Subcutaneous abdominal adipose tissue (tissue), 5 donors: ENCODE measurements at regions not wholly inside any gene's neighbourhood (a gene's known extent, or its start where the extent isn't known, plus 50 kb on each side); places are given as distances from the start of the nearest gene placed in this dataset.

Experiments used
- H3K27ac ChIP-seq: one replicate; pipeline ENCODE4 v1.7.0; 2013; ENCODE audit warnings: low read depth, mild to moderate bottlenecking, inconsistent platforms, low read length, moderate library complexity
- H3K27me3 ChIP-seq, 5 donors: one replicate each; pipeline ENCODE4 v1.7.0; 2013; ENCODE audit warnings: low read length in 5 of 5, inconsistent platforms in 1 of 5; ENCODE audit not compliant: control insufficient read depth in 5 of 5, insufficient read depth in 4 of 5
- H3K36me3 ChIP-seq, 5 donors: one replicate each; pipeline ENCODE4 v1.7.0; 2013; ENCODE audit warnings: low read length in 5 of 5; ENCODE audit not compliant: control insufficient read depth in 5 of 5, insufficient read depth in 5 of 5
- H3K4me1 ChIP-seq, 5 donors: one replicate each; pipeline ENCODE4 v1.7.0; 2013; ENCODE audit warnings: low read length in 5 of 5, mild to moderate bottlenecking in 3 of 5, moderate library complexity in 1 of 5; ENCODE audit not compliant: control insufficient read depth in 5 of 5, insufficient read depth in 5 of 5
- H3K4me3 ChIP-seq, 5 donors: one replicate each; pipeline ENCODE4 v1.7.0; 2013; ENCODE audit warnings: low read length in 5 of 5, low read depth in 1 of 5
- H3K9ac ChIP-seq, 5 donors: one replicate each; pipeline ENCODE4 v1.7.0; 2013; ENCODE audit warnings: low read length in 5 of 5, mild to moderate bottlenecking in 4 of 5, moderate library complexity in 3 of 5
- H3K9me3 ChIP-seq, 5 donors: one replicate each; pipeline ENCODE4 v1.7.0; 2013; ENCODE audit warnings: low read length in 5 of 5; ENCODE audit not compliant: control insufficient read depth in 5 of 5
- donor health status: healthy.
- donor health status: healthy.
- donor health status: healthy.
- donor health status: healthy.
- donor health status: healthy.

DNA sequence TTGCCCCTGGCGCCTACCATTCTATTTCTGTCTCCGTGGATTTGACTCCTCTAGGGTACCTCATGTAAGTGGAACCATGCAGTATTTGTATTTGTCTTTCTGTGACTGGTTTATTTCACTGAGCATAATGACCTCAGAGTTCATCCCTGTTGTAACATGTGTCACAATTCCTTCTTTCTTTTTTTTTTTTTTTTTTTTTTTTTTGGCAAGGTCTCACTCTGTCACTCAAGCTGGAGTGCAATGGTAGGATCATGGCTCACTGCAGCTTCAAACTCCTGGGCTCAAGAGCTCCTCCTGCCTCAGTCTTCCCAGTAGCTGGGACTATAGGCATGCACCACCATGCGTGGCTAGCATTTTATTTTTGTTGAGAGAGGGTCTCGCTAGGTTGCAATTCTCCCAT, 74.0 kb upstream of the SEPTIN5 start:
- Histone ChIP-seq H3K36me3 (no peaks in the 10 kb centered on the region), H3K4me1 (peaks cover 0 to 5% (median 3%) of the 10 kb centered on the region in 5 donors), H3K9me3 (no peaks in the 10 kb centered on the region), H3K27me3 (peaks cover 3 to 16% (median 10%) of the 10 kb centered on the region in 5 donors), H3K4me3 (no peak overlapping the region), H3K27ac (no peak overlapping the region), H3K9ac (no peak overlapping the region)

DNA sequence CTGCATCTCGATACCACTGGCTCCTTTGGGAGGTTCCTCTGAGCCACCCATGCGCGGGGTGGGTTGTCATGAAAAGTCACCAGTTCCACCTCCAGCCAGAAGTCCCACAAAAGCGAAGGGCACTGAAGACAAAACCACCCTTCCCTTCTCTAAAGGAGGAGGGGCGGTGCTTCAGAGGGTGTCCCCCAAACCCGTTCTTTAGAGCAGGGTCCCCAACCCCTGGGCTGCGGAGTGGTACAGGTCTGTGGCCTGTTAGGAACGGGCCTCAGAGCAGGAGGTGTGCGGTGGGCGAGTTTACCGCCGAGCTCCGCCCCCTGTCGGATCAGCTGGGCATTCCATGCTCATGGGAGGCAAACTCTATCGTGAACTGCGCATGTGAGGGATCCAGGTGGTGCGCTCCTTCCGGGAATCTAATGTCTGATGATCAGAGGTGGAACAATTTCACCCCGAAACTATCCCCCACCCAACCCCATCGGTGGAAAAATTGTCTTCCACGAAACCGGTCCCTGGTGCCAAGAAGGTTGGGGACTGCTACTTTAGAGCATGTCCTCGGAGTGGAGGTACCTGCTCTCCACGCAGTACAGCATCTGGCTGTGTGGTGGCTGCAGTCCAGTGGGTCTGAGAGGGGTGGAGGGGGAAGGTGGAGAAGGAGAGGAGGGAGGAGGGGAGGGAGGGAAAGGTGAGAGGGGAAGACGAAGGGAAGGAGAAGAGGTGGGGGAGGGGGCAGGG, 72.9 kb upstream of the SEPTIN5 start:
- H3K36me3 ChIP-seq, result no peaks in the 10 kb centered on the region
- peaks cover 0 to 5% (median 3%) of the 10 kb centered on the region in 5 donors for H3K4me1 ChIP-seq
- no peak overlapping the region for H3K4me3 ChIP-seq
- H3K27me3 ChIP-seq, result peaks cover 3 to 16% (median 10%) of the 10 kb centered on the region in 5 donors
- no peak overlapping the region for H3K9ac ChIP-seq
- H3K27ac ChIP-seq, result no peak overlapping the region
- H3K9me3 ChIP-seq, result no peaks in the 10 kb centered on the region

DNA sequence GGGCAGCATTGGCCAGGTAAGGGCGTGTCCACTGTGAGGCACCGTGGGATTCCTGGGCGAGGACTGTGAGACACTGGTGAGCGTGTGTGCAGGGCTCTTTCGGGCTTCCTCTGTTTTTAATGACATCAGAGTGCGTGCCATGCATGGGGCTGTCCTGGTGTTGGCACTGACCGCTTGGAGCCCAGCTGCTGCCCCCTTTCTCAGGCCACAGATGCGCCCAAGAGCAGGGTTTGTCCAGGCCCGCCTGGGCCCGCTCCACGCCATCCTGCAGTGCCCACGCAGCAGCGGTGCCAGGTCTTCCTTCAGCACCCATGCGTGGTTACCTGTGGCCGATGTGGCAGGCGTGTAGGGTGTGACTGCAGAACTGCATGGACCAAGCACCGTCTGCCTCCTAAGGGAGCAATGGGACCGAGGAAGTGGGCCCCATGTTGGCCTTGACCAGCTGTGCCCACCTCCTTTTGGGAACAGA, 72.3 kb upstream of the SEPTIN5 start:
- H3K4me1 ChIP-seq, result peaks cover 0 to 5% (median 3%) of the 10 kb centered on the region in 5 donors
- no peak overlapping the region for H3K27ac ChIP-seq
- H3K4me3 ChIP-seq, result no peak overlapping the region
- no peak overlapping the region for H3K9ac ChIP-seq
- peaks cover 3 to 16% (median 10%) of the 10 kb centered on the region in 5 donors for H3K27me3 ChIP-seq
- no peaks in the 10 kb centered on the region for H3K36me3 ChIP-seq
- no peaks in the 10 kb centered on the region for H3K9me3 ChIP-seq

DNA sequence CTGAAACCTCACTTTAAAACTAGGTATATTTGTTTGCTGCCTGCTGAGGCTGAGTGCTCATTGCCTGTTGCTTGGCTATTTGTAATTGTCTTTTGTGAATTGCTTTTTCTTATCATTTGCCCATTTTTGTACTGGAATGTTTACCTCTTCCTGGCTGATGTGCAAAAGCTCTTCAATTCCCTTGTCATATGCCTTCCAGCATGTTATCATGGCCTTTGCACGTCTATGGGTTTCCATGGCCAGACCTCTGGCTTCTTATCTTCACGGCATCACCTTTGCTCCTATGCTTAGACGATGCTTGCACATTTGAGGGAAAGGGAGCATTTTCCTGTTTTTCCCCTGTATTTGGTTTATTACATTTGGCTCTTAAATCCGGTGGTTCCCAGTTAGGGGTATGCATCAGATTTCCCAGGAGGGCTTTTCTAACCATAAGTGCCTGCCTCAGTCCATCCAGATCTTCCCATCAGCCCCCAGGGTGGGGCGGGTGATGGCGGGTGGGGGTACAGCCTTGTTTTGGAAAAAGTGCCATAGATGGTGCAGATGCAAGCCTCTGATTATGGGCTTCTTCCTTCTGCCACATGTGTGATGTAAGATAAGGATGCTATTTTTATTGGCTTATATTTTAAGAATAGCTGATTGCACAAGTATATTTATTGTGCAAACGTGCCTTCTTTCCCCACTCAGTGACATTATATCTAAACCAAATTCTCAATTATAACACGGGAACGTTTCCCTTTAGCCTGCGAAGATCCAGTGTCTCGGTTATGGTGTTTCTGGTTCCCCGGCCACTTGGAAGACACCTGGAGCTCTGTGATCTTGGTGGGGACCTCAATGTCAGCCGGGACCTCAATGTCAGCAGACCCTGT, 70.6 kb upstream of the SEPTIN5 start:
- Histone ChIP-seq H3K4me3 (no peak overlapping the region), H3K4me1 (peaks cover 0 to 5% (median 3%) of the 10 kb centered on the region in 5 donors), H3K27ac (no peak overlapping the region), H3K9ac (no peak overlapping the region), H3K36me3 (no peaks in the 10 kb centered on the region), H3K9me3 (peaks cover 3 to 9% (median 7%) of the 10 kb centered on the region in 5 donors), H3K27me3 (peaks cover 3 to 16% (median 10%) of the 10 kb centered on the region in 5 donors)

DNA sequence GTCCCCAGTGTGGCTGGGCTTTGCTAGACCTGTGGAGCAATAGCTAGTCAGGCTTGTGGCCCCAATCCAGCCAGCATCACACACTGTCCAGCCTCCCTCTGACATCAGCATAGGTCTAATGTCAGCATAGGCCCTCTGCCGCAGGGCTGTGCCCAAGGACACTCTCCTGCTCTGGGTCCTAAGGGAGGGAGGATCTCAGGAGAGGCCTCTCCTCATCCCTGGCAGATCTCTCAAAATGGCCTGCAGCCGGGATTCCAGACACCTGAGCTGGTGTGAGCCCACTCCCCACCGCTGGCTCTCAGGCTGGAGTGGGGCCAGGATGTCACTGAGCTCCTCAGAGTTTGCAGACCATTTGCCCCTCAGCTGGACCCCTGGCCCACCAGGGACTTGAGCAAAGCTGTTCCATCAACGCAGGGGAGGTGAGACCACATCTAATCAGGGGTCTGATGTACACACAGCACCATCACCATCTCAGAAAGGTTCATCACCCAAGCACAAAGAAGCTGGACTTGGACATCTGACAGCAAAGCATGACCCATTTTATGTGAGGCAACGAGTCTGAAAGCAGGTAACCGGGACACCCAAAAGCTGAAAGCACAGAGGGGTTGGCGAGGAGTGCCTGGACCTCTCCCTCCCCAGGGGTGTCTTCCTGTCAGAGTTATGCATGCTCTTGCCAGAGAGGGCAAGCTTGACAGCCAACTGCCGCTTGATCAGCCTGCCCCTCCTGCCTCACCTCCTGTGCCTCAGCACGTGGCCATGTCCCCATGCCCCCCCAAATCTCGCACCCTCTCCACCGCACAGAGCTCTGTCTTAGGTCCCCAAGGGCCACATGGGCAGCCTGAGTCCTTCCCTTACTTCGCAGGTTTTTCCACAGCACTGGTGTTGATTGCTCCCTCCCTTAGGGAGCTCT, 69.7 kb upstream of the SEPTIN5 start:
- peaks cover 3 to 16% (median 10%) of the 10 kb centered on the region in 5 donors for H3K27me3 ChIP-seq
- H3K4me3 ChIP-seq, result no peak overlapping the region
- H3K36me3 ChIP-seq, result no peaks in the 10 kb centered on the region
- no peak overlapping the region for H3K9ac ChIP-seq
- H3K9me3 ChIP-seq, result peaks cover 3 to 17% (median 10%) of the 10 kb centered on the region in 5 donors
- H3K4me1 ChIP-seq, result peaks cover 0 to 5% (median 3%) of the 10 kb centered on the region in 5 donors
- H3K27ac ChIP-seq, result no peak overlapping the region

DNA sequence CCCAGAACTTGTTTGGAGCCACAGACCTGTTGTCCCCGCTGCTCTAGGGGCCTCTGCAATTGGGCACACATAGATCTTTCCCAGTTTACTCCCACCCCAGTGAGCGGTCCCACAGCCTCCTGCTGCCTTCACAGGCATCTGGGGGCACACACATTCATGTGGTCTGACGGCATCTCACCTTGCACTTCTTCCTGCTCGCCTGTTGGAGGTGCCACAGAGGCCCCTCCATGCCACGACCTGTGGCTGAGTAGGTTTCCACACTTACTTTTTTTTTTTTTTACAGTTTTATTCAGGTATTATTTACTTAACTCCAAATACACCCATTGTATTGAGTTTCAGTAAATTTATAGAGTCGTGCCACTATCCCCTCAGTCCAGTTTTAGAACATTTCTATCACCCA, 68.9 kb upstream of the SEPTIN5 start:
- Histone ChIP-seq H3K9me3 (peaks cover 3 to 17% (median 10%) of the 10 kb centered on the region in 5 donors), H3K9ac (no peak overlapping the region), H3K4me3 (no peak overlapping the region), H3K27me3 (peaks cover 3 to 16% (median 10%) of the 10 kb centered on the region in 5 donors), H3K36me3 (no peaks in the 10 kb centered on the region), H3K4me1 (peaks cover 0 to 5% (median 3%) of the 10 kb centered on the region in 5 donors), H3K27ac (no peak overlapping the region)

DNA sequence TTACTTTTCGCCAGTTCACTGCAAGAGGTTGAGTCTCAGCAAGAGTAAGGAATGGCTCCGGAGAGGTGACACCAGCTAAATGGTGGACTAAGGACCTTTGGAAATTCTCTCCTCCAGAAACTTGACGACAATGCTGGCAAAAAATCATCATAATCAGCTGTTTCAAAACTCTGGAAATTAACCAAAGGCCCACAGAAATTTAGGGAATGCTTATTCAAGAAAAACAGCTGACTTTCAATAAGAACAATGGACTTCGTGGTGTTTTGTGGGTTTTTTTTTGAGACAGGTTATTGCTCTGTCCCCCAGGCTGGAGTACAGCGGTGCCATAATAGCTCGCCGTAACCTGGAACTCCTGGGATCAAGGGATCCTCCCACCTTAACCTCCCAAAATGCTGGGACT, 68.4 kb upstream of the SEPTIN5 start:
- Histone ChIP-seq H3K27me3 (peaks cover 0 to 13% (median 10%) of the 10 kb centered on the region in 5 donors), H3K36me3 (no peaks in the 10 kb centered on the region), H3K9me3 (peaks cover 3 to 17% (median 10%) of the 10 kb centered on the region in 5 donors), H3K4me3 (no peak overlapping the region), H3K9ac (no peak overlapping the region), H3K27ac (no peak overlapping the region), H3K4me1 (peaks cover 0 to 5% (median 3%) of the 10 kb centered on the region in 5 donors)

DNA sequence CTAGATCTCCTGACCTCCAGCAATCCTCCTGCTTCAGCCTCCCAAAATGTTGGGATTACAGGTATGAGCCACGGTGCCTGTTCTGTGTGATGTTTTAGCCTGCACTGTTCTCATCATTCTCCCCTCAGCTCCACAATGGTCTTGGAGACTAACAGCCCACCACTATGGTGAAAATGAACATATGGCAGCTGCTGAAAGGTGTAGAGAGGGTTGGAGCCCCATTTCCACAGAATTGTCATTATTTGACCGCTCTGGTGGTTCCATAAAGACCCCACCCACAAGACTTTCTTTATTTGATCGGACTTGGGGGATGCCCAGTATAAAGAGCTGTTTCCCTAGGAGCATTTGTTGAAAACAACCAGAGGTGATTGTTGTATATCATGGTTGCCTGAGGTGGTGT, 67.9 kb upstream of the SEPTIN5 start:
- Histone ChIP-seq H3K27ac (no peak overlapping the region), H3K4me1 (peaks cover 0 to 5% (median 3%) of the 10 kb centered on the region in 5 donors), H3K36me3 (no peaks in the 10 kb centered on the region), H3K9me3 (peaks cover 3 to 17% (median 10%) of the 10 kb centered on the region in 5 donors), H3K27me3 (peaks cover 0 to 9% (median 6%) of the 10 kb centered on the region in 5 donors), H3K9ac (no peak overlapping the region), H3K4me3 (no peak overlapping the region)

DNA sequence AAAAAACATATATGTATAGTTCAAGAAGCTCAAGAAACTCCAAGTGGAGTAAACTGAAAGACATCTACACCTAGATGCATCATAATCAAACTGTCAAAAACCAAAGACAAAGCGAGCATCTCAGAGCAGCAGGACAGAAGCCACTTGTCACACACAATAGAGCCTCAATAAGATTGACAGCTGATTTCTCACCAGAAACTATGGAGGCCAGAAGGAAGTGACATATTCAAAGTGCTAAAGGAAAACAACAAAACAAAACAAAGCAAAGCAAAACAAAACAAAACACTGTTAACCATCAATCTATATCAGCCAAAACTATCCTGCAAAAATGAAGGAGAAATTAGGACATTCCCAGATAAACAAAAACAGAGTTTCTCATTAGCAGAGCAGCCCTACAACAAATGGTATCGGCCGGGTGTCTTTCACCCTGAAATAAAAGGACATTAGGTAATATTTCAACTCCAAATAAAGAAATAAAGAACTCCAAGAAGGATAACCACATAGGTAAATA, 65.8 kb upstream of the SEPTIN5 start:
- Histone ChIP-seq H3K9ac (no peak overlapping the region), H3K4me3 (no peak overlapping the region)

More for the DNA sequence above, 65.8 kb upstream of the SEPTIN5 start:
- peaks cover 0 to 5% (median 3%) of the 10 kb centered on the region in 5 donors for H3K4me1 ChIP-seq
- H3K36me3 ChIP-seq, result no peaks in the 10 kb centered on the region
- peaks cover 0 to 8% (median 0%) of the 10 kb centered on the region in 5 donors for H3K27me3 ChIP-seq
- H3K9me3 ChIP-seq, result peaks cover 3 to 17% (median 10%) of the 10 kb centered on the region in 5 donors
- H3K27ac ChIP-seq, result no peak overlapping the region
